SK-N-SH (cell line): ENCODE measurements at regions not wholly inside any gene's neighbourhood (a gene's known extent, or its start where the extent isn't known, plus 50 kb on each side); places are given as distances from the start of the nearest gene placed in this dataset.

Experiments used
- CTCF ChIP-seq: fragments of 200-600 bp; sonication (generic); IDR thresholded peaks from 2 replicates; pipeline ENCODE4 v1.6.1; 2017; ENCODE audit warnings: antibody characterized with exemption, mild to moderate bottlenecking, moderate library complexity
- ELF1 ChIP-seq: IDR thresholded peaks from 2 replicates; pipeline ENCODE4 v1.4.0; 2012
- EP300 ChIP-seq, 2 experiments: IDR thresholded peaks; 2 replicates each; pipeline versions ENCODE4 v1.4.0 to v1.6.1; 2012; ENCODE audit warnings: borderline replicate concordance in 1 of 2, low read depth in 1 of 2, low read length in 1 of 2
- GABPA ChIP-seq: IDR thresholded peaks from 2 replicates; pipeline ENCODE4 v1.4.0; 2012; ENCODE audit warnings: low read depth, mild to moderate bottlenecking
- IRF3 ChIP-seq: fragments of 150-350 bp; IDR thresholded peaks from 2 replicates; pipeline ENCODE4 v1.6.1; 2016; ENCODE audit warnings: mild to moderate bottlenecking, low read depth, low read length
- JUND ChIP-seq: IDR thresholded peaks from 2 replicates; pipeline ENCODE4 v1.4.0; 2012
- RAD21 ChIP-seq: IDR thresholded peaks from 2 replicates; pipeline ENCODE4 v1.6.1; 2012; ENCODE audit warnings: mild to moderate bottlenecking, low read length
- RXRA ChIP-seq: IDR thresholded peaks from 2 replicates; pipeline ENCODE4 v1.4.0; 2012; ENCODE audit warnings: low read depth, mild to moderate bottlenecking, borderline replicate concordance
- ZBTB33 ChIP-seq: IDR thresholded peaks from 2 replicates; pipeline ENCODE4 v1.4.0; 2012; ENCODE audit warnings: low read depth, borderline replicate concordance
- TF ChIP-seq, protein P1 (sequence below): IDR thresholded peaks from 2 replicates; pipeline ENCODE4 v1.6.1; 2012; ENCODE audit warnings: mild to moderate bottlenecking, low read depth, low read length, moderate library complexity
- TF ChIP-seq, protein P2 (sequence below): fragments of 150-350 bp; IDR thresholded peaks from 2 replicates; pipeline ENCODE4 v1.6.1; 2017; ENCODE audit warnings: antibody characterized with exemption, low read length, low read depth, borderline replicate concordance

GRCh38 chr7:25853314-25853713 is 298.7 kb upstream of the NFE2L3 start:
- TF ChIP-seq CTCF: no peak
- no peak for TF ChIP-seq ELF1
- no peak for TF ChIP-seq ZBTB33
- TF ChIP-seq, protein P1, sequence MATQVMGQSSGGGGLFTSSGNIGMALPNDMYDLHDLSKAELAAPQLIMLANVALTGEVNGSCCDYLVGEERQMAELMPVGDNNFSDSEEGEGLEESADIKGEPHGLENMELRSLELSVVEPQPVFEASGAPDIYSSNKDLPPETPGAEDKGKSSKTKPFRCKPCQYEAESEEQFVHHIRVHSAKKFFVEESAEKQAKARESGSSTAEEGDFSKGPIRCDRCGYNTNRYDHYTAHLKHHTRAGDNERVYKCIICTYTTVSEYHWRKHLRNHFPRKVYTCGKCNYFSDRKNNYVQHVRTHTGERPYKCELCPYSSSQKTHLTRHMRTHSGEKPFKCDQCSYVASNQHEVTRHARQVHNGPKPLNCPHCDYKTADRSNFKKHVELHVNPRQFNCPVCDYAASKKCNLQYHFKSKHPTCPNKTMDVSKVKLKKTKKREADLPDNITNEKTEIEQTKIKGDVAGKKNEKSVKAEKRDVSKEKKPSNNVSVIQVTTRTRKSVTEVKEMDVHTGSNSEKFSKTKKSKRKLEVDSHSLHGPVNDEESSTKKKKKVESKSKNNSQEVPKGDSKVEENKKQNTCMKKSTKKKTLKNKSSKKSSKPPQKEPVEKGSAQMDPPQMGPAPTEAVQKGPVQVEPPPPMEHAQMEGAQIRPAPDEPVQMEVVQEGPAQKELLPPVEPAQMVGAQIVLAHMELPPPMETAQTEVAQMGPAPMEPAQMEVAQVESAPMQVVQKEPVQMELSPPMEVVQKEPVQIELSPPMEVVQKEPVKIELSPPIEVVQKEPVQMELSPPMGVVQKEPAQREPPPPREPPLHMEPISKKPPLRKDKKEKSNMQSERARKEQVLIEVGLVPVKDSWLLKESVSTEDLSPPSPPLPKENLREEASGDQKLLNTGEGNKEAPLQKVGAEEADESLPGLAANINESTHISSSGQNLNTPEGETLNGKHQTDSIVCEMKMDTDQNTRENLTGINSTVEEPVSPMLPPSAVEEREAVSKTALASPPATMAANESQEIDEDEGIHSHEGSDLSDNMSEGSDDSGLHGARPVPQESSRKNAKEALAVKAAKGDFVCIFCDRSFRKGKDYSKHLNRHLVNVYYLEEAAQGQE: no peak
- no peak for TF ChIP-seq JUND
- TF ChIP-seq RAD21: no peak
- no peak for TF ChIP-seq RXRA
- no peak for TF ChIP-seq IRF3
- no peak for TF ChIP-seq GABPA
- TF ChIP-seq EP300 (IDR thresholded peaks at IDR 0.05; ENCODE audit: borderline replicate concordance in 1 of 2, low read depth in 1 of 2, low read length in 1 of 2): no peak
- TF ChIP-seq, protein P2, sequence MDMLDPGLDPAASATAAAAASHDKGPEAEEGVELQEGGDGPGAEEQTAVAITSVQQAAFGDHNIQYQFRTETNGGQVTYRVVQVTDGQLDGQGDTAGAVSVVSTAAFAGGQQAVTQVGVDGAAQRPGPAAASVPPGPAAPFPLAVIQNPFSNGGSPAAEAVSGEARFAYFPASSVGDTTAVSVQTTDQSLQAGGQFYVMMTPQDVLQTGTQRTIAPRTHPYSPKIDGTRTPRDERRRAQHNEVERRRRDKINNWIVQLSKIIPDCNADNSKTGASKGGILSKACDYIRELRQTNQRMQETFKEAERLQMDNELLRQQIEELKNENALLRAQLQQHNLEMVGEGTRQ: no peak
